ENCODE measurements at regions not wholly inside any gene's neighbourhood (a gene's known extent, or its start where the extent isn't known, plus 50 kb on each side); places are given as distances from the start of the nearest gene placed in this dataset.

DNA sequence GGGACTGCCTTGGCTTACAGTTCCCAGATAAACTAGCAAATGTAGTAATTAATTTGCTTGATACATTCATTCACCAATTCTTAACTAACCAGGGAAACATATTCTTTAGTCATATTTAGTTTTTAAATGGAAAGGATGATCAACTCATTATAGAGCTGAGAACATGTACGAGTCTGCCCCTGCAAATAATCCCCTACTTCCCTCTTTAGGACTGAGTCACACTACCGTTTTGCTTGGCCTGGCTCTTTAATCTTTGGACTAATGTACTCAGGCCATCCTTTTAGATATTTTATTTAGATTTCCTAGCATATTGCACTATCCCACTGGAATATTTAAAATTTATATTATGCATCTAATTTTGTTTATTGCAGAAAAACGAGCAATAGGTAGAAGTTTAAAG lies 105.5 kb upstream of the LCORL start:
- TF ChIP-seq POLR2A (IDR thresholded peaks at IDR 0.05; ENCODE audit: low read length) = no peak
- TF ChIP-seq GATA1 (IDR thresholded peaks at IDR 0.05; ENCODE audit: low read depth, low read length) = no peak

Measured in erythroblast (primary cell).